Right kidney (tissue), 1 donor: ENCODE measurements at regions not wholly inside any gene's neighbourhood (a gene's known extent, or its start where the extent isn't known, plus 50 kb on each side); places are given as distances from the start of the nearest gene placed in this dataset.
A peak's percentile ranks its signal among the peaks of the same experiment; 100 is the strongest.

Experiments used
- DNase-seq: peaks from one replicate; pipeline ENCODE4 v3.0.0-alpha.2; 2016

DNA sequence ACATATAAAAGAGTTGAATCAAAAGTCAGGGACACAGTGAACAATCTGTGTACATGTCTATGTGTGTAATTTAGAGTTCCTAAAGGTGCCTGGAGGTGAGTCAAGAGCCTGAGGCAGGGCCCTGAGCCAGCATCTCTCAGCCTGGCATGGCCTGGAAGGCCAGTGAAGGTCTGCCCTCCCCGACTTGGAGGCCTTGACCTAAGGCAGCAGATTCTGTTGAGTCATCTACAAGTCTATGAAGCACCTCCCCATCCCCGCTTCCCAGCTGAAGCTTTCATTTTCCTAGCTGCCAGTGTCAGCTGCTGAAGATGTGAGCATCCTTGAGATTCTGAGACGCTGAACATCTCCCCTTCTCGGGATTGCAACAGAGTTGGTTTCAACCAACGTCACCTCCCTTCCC lies 583.9 kb downstream of the BCOR start:
- DNase-seq: no peak

- DNase-seq: no peak
These were observed 583.0 kb downstream of the BCOR start for GRCh38 chrX:39514801-39515200.

DNA sequence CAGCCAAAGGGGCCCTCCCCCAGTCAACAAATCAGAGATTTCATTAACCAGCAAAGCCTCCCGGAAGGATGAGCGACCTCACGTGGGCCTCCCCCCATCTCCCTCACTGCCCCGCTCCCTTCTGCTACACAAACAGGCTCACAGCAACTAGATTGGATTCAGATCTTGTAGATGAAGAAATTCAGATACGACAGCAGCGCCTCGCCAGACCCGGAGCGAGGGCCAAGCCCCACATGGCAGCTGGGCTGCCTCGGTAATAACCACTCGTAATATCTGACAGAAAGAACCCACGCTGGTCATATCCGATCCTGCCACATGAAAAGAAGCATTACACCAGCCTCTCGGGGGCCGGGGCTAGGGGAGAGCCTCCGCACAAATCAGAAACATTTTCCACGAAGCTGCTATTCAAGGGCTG lies 581.3 kb downstream of the BCOR start:
- DNase-seq: peak; percentile 21

DNA sequence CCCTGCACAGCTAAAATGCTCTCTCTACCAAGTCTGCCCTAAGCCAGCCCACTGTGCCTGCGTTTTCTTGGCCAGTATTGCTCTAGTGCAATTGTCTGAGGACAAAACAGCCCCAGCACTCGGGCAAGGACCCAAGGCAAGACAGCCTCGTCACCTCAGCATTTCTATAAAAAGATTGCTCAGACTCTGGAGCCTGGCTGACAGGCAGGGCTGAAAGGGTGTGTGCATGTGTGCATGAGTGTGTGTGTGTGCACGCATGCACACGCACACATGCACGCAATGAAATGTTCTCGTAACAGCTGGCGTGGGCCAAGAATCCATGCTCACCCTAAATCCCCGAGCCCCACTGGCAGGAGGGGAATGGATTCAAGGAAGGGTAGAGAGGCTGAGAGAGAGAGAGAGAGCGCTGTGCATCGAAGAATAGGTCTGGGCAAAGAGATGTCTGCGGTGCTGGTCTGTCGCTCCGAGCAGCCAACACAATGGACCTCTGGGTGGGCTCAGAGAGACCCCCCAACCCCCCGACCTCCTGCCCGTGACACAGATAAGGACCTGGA lies 579.2 kb downstream of the BCOR start:
- no peak for DNase-seq

DNA sequence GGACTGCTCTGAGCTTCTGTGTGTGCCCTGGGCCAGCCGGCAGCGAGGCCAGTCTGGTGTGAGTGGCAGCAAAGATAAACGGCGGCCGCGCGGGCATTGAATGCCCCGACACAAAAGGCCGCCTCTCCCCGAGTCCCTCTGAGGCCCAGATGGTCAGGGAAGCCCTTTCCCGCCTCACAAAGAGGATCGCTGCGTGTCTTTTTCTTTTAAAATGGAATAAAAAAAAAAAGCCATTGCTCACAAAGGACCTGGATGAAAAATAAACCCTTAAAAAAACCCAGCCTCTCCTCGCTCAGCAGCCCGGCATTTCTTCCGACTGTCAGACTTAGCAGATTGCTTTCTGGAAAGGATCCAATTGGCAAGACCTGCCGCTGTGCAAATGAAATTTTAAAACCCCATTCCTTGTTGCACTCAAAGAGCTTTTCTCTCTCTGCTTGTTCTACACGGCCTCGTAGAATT lies 578.7 kb downstream of the BCOR start:
- peak; percentile 48 for DNase-seq

GRCh38 chrX:39519566-39520301 lies 578.0 kb downstream of the BCOR start:
- no peak for DNase-seq

DNA sequence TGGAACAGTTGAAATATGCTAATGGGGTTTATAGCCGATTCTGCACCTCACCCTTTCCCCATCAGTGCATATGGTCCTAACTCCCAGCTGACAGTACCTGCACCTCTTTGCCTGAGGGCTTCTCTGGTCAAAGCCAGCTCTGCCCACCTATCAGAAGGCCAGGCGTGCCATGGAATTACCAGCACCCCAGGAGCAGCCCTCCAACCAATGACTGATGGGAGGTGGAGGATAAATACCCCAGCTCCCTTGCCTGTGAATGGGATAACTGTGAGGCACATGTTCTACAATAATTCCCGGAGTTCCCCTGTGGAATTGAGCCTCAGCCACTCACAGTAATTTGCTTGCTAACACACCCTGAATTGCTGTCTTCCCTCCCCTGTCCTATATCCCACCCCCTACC lies 572.0 kb downstream of the BCOR start:
- DNase-seq: no peak

DNA sequence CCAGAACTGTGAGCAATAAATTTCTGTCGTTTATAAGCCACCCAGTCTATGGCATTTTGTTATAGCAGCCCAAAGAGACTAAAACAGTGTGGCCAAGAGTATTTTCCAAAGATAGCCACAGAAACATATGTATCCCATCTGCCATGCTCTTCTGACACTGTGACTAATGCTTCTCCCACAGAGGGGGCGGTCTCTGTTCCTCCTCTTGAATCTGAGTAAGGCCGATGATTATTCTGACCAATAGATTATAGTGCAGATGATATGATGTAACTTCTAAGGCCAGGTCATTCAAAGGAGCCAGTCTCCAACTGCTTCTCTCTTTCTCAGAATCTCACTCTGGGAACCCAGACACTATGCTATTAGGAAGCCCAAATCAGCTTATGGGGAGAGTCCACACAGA lies 570.7 kb downstream of the BCOR start:
- DNase-seq: no peak

GRCh38 chrX:39528161-39528916 lies 569.4 kb downstream of the BCOR start:
- no peak for DNase-seq

GRCh38 chrX:39532761-39533160 lies 565.0 kb downstream of the BCOR start:
- DNase-seq: no peak

GRCh38 chrX:39534949-39535348 lies 562.8 kb downstream of the BCOR start:
- DNase-seq: no peak

DNA sequence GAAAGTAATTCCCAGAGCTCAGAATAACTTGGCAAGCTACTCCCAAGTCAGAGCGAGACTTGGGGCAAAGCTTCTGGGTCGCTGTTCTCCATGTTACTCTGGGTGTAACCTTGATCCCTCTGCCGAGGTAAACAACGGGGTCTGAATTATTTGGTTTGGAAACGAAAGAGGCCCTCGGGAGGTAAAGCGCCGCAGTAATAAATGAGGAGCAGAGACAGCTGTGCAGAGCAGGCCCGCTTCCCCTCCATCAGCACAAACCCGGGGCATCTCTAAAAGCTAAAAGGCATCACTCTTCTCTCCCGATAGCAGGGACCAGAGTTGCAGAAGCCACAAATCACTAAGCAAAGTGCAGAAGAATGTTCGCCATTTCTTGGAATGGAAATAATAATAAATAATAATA lies 561.5 kb downstream of the BCOR start:
- DNase-seq: peak; percentile 44

- no peak for DNase-seq
These were observed 555.9 kb downstream of the BCOR start for GRCh38 chrX:39541881-39542280.

- no peak for DNase-seq
These were observed 555.4 kb downstream of the BCOR start for GRCh38 chrX:39542316-39542715.

GRCh38 chrX:39550795-39551361 lies 546.9 kb downstream of the BCOR start:
- no peak for DNase-seq

DNA sequence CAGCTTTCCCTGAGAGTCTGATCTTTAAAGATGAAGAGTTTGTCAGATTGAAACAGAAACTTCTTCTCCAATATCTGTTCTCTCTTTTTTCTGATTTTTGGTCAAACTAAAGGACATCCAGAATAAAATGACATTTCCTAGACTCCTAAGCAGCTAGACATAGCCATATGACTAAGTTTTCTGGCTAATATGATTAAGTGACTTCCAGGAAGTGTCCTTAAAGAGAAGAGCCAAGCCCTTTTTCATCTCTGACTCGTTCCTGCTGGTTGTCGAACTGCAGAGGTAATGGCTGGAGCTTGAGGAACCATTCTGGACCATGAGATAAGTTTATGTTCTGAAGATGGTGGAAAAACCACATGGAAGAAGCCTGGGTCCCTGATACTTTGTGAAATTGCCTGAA lies 546.0 kb downstream of the BCOR start:
- no peak for DNase-seq

DNA sequence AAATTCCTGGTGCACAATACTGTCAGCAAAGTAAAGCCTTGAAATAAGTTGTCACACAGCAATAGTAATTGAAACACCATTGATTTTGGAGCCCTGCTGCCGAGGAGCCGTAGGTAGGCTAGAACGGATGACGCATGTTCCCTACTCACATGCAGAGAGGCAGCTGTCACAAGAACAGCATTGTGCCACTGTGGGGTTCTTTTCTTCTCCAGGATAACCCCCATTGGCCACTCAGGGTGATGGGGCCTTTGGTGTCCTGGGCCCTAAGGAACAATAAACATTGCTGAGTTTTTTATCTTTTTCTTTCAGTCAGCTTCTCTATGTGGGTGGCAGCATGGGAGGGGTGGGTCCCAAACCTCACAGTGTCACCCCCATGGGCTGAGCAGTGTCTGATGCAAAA lies 542.3 kb downstream of the BCOR start:
- no peak for DNase-seq

DNA sequence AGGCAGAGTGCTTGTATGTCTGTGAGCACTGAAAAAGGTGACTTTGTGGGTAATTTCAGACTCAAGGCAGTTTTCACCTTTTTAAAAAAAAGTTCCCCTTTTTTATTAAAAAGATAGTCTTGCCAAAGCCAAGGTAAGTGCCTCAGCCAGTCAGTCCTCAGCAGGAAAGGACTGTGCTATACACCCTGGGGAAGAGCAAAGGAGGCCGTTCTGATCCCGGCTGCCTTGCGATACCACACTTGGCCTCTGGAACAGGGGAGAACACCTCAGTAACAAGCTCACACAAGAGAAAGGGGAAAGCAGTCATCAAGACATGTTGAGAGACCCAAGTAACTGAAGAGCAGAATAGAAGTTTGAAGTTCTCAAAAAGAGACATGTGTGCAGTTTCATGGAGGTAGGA lies 541.7 kb downstream of the BCOR start:
- DNase-seq: no peak

- no peak for DNase-seq
These were observed 538.5 kb downstream of the BCOR start for GRCh38 chrX:39559229-39559628.

DNA sequence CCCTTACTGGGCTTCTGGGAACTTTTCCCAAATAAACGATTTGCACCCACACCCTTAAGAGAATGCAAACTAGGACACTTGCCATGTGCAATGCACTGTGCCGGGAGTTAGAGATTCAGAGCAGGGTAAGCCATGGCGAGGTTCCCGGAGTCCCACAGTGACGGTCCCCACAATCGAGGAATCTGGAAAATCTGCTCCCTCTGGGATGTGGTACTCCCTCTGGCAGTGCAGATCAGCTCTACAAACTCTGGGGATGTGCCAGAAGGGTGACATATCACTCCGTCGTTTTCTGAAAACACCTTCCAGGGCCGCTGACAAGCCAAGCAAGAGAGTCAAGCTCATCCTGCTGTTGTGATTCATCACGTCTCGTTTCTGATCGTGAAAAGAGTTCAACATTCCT lies 537.5 kb downstream of the BCOR start:
- DNase-seq: no peak

GRCh38 chrX:39563178-39563577 lies 534.6 kb downstream of the BCOR start:
- no peak for DNase-seq

DNA sequence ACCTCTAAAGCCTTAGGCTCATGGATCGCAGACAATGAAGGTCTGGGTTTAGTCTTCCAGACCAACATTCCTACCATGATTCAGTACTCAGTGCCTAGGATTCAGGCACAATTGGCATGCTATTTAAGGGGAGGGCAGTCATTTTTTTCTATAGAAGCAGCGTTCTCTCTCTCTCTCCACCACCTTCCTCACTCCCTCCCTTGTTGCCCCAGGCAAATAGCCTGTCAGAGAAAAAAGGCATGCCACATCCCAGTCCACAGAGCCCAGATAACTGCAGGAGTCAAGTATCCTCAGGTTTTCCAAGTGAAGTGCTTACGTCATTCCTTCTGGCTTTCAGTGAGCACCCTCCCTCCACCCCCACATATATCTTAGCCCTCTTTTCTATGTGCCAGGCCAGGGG lies 533.0 kb downstream of the BCOR start:
- DNase-seq: no peak

- DNase-seq: no peak
These were observed 523.6 kb downstream of the BCOR start for GRCh38 chrX:39574178-39574577.
